SK-N-MC (cell line): ENCODE measurements at regions not wholly inside any gene's neighbourhood (a gene's known extent, or its start where the extent isn't known, plus 50 kb on each side); places are given as distances from the start of the nearest gene placed in this dataset.

ENCODE experiments used
- EZH2 ChIP-seq: fragments of 200-600 bp; sonication (generic); IDR thresholded peaks from one replicate; pipeline ENCODE4 v1.6.1; 2017; ENCODE audit warnings: antibody characterized with exemption
- POLR2AphosphoS5 ChIP-seq: IDR thresholded peaks from 2 replicates; pipeline ENCODE4 v1.6.1; 2012; ENCODE audit warnings: mild to moderate bottlenecking, low read depth, low read length, borderline replicate concordance

- TF ChIP-seq EZH2 = no peak
- TF ChIP-seq POLR2AphosphoS5 = no peak
Observed at GRCh38 chr2:129191530-129191929, 787.9 kb upstream of the RAB6C start.
